ENCODE measurements at regions not wholly inside any gene's neighbourhood (a gene's known extent, or its start where the extent isn't known, plus 50 kb on each side); places are given as distances from the start of the nearest gene placed in this dataset.

GRCh38 chr6:6534399-6534798 is 54.1 kb upstream of the LY86 start:
- no peak for TF ChIP-seq TCF12 (IDR thresholded peaks at IDR 0.05)
- no peak for TF ChIP-seq REST (IDR thresholded peaks at IDR 0.05; ENCODE audit: low read depth, low read length)
- TF ChIP-seq NFIC (IDR thresholded peaks at IDR 0.05; ENCODE audit: borderline replicate concordance), result no peak
- TF ChIP-seq CTCF (IDR thresholded peaks at IDR 0.05), result no peak
- TF ChIP-seq RXRA (IDR thresholded peaks at IDR 0.05; ENCODE audit: borderline replicate concordance, low read depth), result no peak
- TF ChIP-seq YY1 (IDR thresholded peaks at IDR 0.05; ENCODE audit: low read depth), result no peak
- TF ChIP-seq MXI1 (IDR thresholded peaks at IDR 0.05; ENCODE audit: low read depth, low read length), result no peak
- no peak for TF ChIP-seq EP300 (IDR thresholded peaks at IDR 0.05; ENCODE audit: borderline replicate concordance in 1 of 2, low read depth in 1 of 2, low read length in 1 of 2)
- TF ChIP-seq GATA2 (CRISPR knock-in tag; IDR thresholded peaks at IDR 0.05), result no peak
- no peak for TF ChIP-seq POLR2AphosphoS5 (IDR thresholded peaks at IDR 0.05; ENCODE audit: low read depth, low read length)
- TF ChIP-seq FOXM1 (IDR thresholded peaks at IDR 0.05; ENCODE audit: low read depth), result no peak
- no peak for TF ChIP-seq RAD21 (IDR thresholded peaks at IDR 0.05; ENCODE audit: low read length)
- no peak for TF ChIP-seq IRF3 (IDR thresholded peaks at IDR 0.05; ENCODE audit: low read depth, low read length)

All from SK-N-SH (cell line).